GM23338 (cell line): ENCODE measurements at regions not wholly inside any gene's neighbourhood (a gene's known extent, or its start where the extent isn't known, plus 50 kb on each side); places are given as distances from the start of the nearest gene placed in this dataset.

Experiments used
- ATAC-seq: fragments of 200-7000 bp; cut with Tn5 transposase; 3 replicates; pipeline ENCODE4 v1.9.1; 2020
- DNase-seq: peaks from one replicate; pipeline ENCODE4 v3.0.0-alpha.2; 2015; ENCODE audit warnings: low spot score
- H2AFZ ChIP-seq: fragments of 200-600 bp; sonication (generic); 2 replicates; pipeline ENCODE4 v1.8.0; 2016; ENCODE audit warnings: antibody characterized with exemption, mild to moderate bottlenecking, moderate library complexity
- H3F3A ChIP-seq: fragments of 200-600 bp; sonication (generic); replicated peaks from 2 replicates; pipeline ENCODE4 v1.8.0; 2017; ENCODE audit warnings: antibody characterized with exemption, mixed run types, low read depth
- H3K27ac ChIP-seq: fragments of 200-600 bp; sonication (generic); 2 replicates; pipeline ENCODE4 v1.6.1; 2016; ENCODE audit warnings: low read depth
- H3K27me3 ChIP-seq: fragments of 200-600 bp; sonication (generic); 2 replicates; pipeline ENCODE4 v1.8.0; 2016; ENCODE audit warnings: mild to moderate bottlenecking, mixed run types, moderate library complexity; ENCODE audit not compliant: insufficient read depth
- H3K36me3 ChIP-seq: fragments of 200-600 bp; sonication (generic); 2 replicates; pipeline ENCODE4 v1.8.0; 2016; ENCODE audit warnings: mild to moderate bottlenecking; ENCODE audit not compliant: insufficient read depth
- H3K4me1 ChIP-seq: fragments of 200-600 bp; sonication (generic); 2 replicates; pipeline ENCODE4 v1.8.0; 2016; ENCODE audit warnings: mild to moderate bottlenecking, moderate library complexity; ENCODE audit not compliant: insufficient read depth
- H3K4me2 ChIP-seq: fragments of 200-600 bp; sonication (generic); 2 replicates; pipeline ENCODE4 v1.7.1; 2017; ENCODE audit warnings: mixed run types
- H3K4me3 ChIP-seq: fragments of 200-600 bp; sonication (generic); 2 replicates; pipeline ENCODE4 v1.6.1; 2016; ENCODE audit warnings: mixed run types
- H3K79me2 ChIP-seq: fragments of 200-600 bp; sonication (generic); replicated peaks from 2 replicates; pipeline ENCODE4 v1.8.0; 2017; ENCODE audit warnings: mild to moderate bottlenecking; ENCODE audit not compliant: insufficient read depth
- H3K9me2 ChIP-seq: fragments of 200-600 bp; sonication (generic); 2 replicates; pipeline ENCODE4 v1.8.0; 2017; ENCODE audit not compliant: insufficient read depth
- H4K20me1 ChIP-seq: fragments of 200-600 bp; sonication (generic); replicated peaks from 2 replicates; pipeline ENCODE4 v1.8.0; 2017; ENCODE audit warnings: mild to moderate bottlenecking; ENCODE audit not compliant: insufficient read depth
- H3K27ac Mint-ChIP-seq: 2 replicates; pipeline ENCODE4 v1.8.0; 2020; ENCODE audit warnings: inconsistent platforms, mild to moderate bottlenecking, moderate library complexity, mixed read lengths
- H3K27me3 Mint-ChIP-seq: 3 replicates; pipeline ENCODE4 v1.8.0; 2022; ENCODE audit warnings: low read depth, mild to moderate bottlenecking, moderate library complexity, mixed read lengths, inconsistent platforms; ENCODE audit not compliant: insufficient read depth, poor library complexity
- H3K36me3 Mint-ChIP-seq: 3 replicates; pipeline ENCODE4 v1.8.0; 2021; ENCODE audit warnings: low read depth, mild to moderate bottlenecking, inconsistent platforms, moderate library complexity, mixed read lengths
- H3K4me1 Mint-ChIP-seq: 3 replicates; pipeline ENCODE4 v1.8.0; 2020; ENCODE audit warnings: mild to moderate bottlenecking, inconsistent platforms, mixed read lengths
- H3K4me3 Mint-ChIP-seq: 3 replicates; pipeline ENCODE4 v1.8.0; 2021; ENCODE audit warnings: moderate library complexity, mild to moderate bottlenecking, inconsistent platforms, mixed read lengths
- H3K9me3 Mint-ChIP-seq: 3 replicates; pipeline ENCODE4 v1.8.0; 2020; ENCODE audit warnings: moderate library complexity, mild to moderate bottlenecking, inconsistent platforms, mixed read lengths
- CREB1 ChIP-seq: fragments of 250-450 bp; sonication (Bioruptor Pico); IDR thresholded peaks from 2 replicates; pipeline ENCODE4 v1.5.0; 2020; ENCODE audit warnings: low read depth, mild to moderate bottlenecking, moderate library complexity
- EZH2 ChIP-seq: fragments of 200-600 bp; sonication (generic); IDR thresholded peaks from one replicate; pipeline ENCODE4 v1.8.0; 2017; ENCODE audit warnings: antibody characterized with exemption, mild to moderate bottlenecking, low read depth; ENCODE audit not compliant: unreplicated experiment
- EZH2phosphoT487 ChIP-seq: fragments of 200-600 bp; sonication (generic); IDR thresholded peaks from one replicate; pipeline ENCODE4 v1.8.1; 2018; ENCODE audit warnings: antibody characterized with exemption; ENCODE audit not compliant: unreplicated experiment
- JUNB ChIP-seq: IDR thresholded peaks from one replicate; pipeline ENCODE4 v1.6.1; 2016; ENCODE audit warnings: antibody characterized with exemption; ENCODE audit not compliant: unreplicated experiment
- STAT1 ChIP-seq: IDR thresholded peaks from one replicate; pipeline ENCODE4 v1.6.1; 2016; ENCODE audit warnings: antibody characterized with exemption; ENCODE audit not compliant: unreplicated experiment
- ZNF114 ChIP-seq: fragments of 250-450 bp; sonication (Bioruptor Pico); IDR thresholded peaks from 2 replicates; pipeline ENCODE4 v1.5.0; 2020; ENCODE audit warnings: mild to moderate bottlenecking, moderate library complexity
- ZNF331 ChIP-seq: fragments of 250-450 bp; sonication (Bioruptor Pico); IDR thresholded peaks from 2 replicates; pipeline ENCODE4 v1.5.0; 2020; ENCODE audit warnings: low read depth, mild to moderate bottlenecking, moderate library complexity
- TF ChIP-seq, protein P1 (sequence below): IDR thresholded peaks from 2 replicates; pipeline ENCODE4 v1.6.1; 2016; ENCODE audit warnings: antibody characterized with exemption
- TF ChIP-seq, protein P2 (sequence below): fragments of 250-450 bp; sonication (Bioruptor Pico); IDR thresholded peaks from 2 replicates; pipeline ENCODE4 v1.5.0; 2020; ENCODE audit warnings: mild to moderate bottlenecking, moderate library complexity
- TF ChIP-seq, protein P3 (sequence below), 2 experiments: fragments of 200-600 bp in 1 of 2; sonication (generic) in 1 of 2; conservative IDR thresholded peaks; 2 replicates each; pipeline versions ENCODE4 v1.5.1 to v1.6.1; 2016 to 2017; ENCODE audit warnings: antibody characterized with exemption in 2 of 2, low read depth in 2 of 2, mild to moderate bottlenecking in 2 of 2, moderate library complexity in 1 of 2

DNA sequence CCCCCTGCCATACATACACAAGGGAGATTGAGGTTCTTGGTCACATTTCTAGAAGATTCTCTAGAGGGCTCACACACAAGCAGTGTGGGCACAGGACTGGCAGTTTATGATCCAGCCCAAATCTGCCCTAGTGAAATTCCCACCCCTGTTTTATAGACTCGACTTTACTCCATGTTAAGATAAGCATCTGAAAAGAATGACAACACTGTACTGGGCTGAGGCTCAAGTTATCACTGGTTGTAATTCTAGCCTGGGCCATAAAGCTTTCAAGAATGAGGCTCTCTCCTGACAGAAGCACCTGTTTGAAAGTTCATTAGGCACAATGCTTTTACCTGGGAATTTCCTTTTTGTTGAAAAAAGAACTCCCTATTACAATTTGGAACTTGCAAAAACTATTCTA lies 195.6 kb upstream of the GLI3 start:
- H3K36me3 ChIP-seq: no peaks in the 10 kb centered on the region
- 0 out of 2 replicates have a peak, but pooled peaks cover 5% of the 10 kb centered on the region for H3K9me2 ChIP-seq
- Mint-ChIP-seq H3K27me3 (peaks cover 4% of the 10 kb centered on the region), H3K9me3 (no peaks in the 10 kb centered on the region), H3K36me3 (no peaks in the 10 kb centered on the region), H3K4me3 (no peak overlapping the region), H3K4me1 (peaks cover 9% of the 10 kb centered on the region), H3K27ac (no peak overlapping the region)
- H3F3A ChIP-seq: no peaks in the 10 kb centered on the region
- DNase-seq (no peak), ATAC-seq (no peak)
- no peak overlapping the region for H2AFZ ChIP-seq
- no peak overlapping the region for H3K4me2 ChIP-seq
- no peaks in the 10 kb centered on the region for H3K79me2 ChIP-seq
- no peak overlapping the region for H3K4me3 ChIP-seq
- no peaks in the 10 kb centered on the region for H3K27me3 ChIP-seq
- H3K27ac ChIP-seq: no peak overlapping the region
- no peaks in the 10 kb centered on the region for H3K4me1 ChIP-seq
- TF ChIP-seq, protein P1, sequence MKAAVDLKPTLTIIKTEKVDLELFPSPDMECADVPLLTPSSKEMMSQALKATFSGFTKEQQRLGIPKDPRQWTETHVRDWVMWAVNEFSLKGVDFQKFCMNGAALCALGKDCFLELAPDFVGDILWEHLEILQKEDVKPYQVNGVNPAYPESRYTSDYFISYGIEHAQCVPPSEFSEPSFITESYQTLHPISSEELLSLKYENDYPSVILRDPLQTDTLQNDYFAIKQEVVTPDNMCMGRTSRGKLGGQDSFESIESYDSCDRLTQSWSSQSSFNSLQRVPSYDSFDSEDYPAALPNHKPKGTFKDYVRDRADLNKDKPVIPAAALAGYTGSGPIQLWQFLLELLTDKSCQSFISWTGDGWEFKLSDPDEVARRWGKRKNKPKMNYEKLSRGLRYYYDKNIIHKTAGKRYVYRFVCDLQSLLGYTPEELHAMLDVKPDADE: no peak
- TF ChIP-seq ZNF331 (CRISPR knock-in tag): no peak
- TF ChIP-seq ZNF114 (CRISPR knock-in tag): no peak
- TF ChIP-seq STAT1: no peak
- no peak for TF ChIP-seq EZH2
- no peak for TF ChIP-seq EZH2phosphoT487
- no peak for TF ChIP-seq JUNB
- no peak for TF ChIP-seq CREB1 (CRISPR knock-in tag)
- TF ChIP-seq, protein P2, sequence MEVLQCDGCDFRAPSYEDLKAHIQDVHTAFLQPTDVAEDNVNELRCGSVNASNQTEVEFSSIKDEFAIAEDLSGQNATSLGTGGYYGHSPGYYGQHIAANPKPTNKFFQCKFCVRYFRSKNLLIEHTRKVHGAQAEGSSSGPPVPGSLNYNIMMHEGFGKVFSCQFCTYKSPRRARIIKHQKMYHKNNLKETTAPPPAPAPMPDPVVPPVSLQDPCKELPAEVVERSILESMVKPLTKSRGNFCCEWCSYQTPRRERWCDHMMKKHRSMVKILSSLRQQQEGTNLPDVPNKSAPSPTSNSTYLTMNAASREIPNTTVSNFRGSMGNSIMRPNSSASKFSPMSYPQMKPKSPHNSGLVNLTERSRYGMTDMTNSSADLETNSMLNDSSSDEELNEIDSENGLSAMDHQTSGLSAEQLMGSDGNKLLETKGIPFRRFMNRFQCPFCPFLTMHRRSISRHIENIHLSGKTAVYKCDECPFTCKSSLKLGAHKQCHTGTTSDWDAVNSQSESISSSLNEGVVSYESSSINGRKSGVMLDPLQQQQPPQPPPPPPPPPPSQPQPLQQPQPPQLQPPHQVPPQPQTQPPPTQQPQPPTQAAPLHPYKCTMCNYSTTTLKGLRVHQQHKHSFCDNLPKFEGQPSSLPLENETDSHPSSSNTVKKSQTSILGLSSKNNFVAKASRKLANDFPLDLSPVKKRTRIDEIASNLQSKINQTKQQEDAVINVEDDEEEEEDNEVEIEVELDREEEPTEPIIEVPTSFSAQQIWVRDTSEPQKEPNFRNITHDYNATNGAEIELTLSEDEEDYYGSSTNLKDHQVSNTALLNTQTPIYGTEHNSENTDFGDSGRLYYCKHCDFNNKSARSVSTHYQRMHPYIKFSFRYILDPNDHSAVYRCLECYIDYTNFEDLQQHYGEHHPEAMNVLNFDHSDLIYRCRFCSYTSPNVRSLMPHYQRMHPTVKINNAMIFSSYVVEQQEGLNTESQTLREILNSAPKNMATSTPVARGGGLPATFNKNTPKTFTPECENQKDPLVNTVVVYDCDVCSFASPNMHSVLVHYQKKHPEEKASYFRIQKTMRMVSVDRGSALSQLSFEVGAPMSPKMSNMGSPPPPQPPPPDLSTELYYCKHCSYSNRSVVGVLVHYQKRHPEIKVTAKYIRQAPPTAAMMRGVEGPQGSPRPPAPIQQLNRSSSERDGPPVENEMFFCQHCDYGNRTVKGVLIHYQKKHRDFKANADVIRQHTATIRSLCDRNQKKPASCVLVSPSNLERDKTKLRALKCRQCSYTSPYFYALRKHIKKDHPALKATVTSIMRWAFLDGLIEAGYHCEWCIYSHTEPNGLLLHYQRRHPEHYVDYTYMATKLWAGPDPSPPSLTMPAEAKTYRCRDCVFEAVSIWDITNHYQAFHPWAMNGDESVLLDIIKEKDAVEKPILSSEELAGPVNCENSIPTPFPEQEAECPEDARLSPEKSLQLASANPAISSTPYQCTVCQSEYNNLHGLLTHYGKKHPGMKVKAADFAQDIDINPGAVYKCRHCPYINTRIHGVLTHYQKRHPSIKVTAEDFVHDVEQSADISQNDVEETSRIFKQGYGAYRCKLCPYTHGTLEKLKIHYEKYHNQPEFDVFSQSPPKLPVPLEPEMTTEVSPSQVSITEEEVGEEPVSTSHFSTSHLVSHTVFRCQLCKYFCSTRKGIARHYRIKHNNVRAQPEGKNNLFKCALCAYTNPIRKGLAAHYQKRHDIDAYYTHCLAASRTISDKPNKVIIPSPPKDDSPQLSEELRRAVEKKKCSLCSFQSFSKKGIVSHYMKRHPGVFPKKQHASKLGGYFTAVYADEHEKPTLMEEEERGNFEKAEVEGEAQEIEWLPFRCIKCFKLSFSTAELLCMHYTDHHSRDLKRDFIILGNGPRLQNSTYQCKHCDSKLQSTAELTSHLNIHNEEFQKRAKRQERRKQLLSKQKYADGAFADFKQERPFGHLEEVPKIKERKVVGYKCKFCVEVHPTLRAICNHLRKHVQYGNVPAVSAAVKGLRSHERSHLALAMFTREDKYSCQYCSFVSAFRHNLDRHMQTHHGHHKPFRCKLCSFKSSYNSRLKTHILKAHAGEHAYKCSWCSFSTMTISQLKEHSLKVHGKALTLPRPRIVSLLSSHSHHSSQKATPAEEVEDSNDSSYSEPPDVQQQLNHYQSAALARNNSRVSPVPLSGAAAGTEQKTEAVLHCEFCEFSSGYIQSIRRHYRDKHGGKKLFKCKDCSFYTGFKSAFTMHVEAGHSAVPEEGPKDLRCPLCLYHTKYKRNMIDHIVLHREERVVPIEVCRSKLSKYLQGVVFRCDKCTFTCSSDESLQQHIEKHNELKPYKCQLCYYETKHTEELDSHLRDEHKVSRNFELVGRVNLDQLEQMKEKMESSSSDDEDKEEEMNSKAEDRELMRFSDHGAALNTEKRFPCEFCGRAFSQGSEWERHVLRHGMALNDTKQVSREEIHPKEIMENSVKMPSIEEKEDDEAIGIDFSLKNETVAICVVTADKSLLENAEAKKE: no peak
- TF ChIP-seq, protein P3, sequence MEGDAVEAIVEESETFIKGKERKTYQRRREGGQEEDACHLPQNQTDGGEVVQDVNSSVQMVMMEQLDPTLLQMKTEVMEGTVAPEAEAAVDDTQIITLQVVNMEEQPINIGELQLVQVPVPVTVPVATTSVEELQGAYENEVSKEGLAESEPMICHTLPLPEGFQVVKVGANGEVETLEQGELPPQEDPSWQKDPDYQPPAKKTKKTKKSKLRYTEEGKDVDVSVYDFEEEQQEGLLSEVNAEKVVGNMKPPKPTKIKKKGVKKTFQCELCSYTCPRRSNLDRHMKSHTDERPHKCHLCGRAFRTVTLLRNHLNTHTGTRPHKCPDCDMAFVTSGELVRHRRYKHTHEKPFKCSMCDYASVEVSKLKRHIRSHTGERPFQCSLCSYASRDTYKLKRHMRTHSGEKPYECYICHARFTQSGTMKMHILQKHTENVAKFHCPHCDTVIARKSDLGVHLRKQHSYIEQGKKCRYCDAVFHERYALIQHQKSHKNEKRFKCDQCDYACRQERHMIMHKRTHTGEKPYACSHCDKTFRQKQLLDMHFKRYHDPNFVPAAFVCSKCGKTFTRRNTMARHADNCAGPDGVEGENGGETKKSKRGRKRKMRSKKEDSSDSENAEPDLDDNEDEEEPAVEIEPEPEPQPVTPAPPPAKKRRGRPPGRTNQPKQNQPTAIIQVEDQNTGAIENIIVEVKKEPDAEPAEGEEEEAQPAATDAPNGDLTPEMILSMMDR (conservative IDR thresholded peaks at IDR 0.05; ENCODE audit: low read depth in 2 of 2): no peak
- H4K20me1 ChIP-seq: no peaks in the 10 kb centered on the region
